ENCODE measurements at regions not wholly inside any gene's neighbourhood (a gene's known extent, or its start where the extent isn't known, plus 50 kb on each side); places are given as distances from the start of the nearest gene placed in this dataset.
"Not testable (repeated sequence)": the region's sequence is repeated elsewhere in the genome, so short reads cannot be mapped to it uniquely, and the experiment has no call there.

GRCh38 chr5:62090953-62091352, 215.1 kb upstream of the KIF2A start:
- TF ChIP-seq CTCF (IDR thresholded peaks at IDR 0.05) (no peak), POLR2A (IDR thresholded peaks at IDR 0.05) (no peak)
- Histone ChIP-seq H3K4me1 (no peaks in the 10 kb centered on the region), H3K9me3 (no peaks in the 10 kb centered on the region), H3K27me3 (no peaks in the 10 kb centered on the region), H3K4me3 (no peak overlapping the region), H3K36me3 (no peaks in the 10 kb centered on the region), H3K27ac (no peak overlapping the region)
- no peak for DNase-seq

- H3K36me3 ChIP-seq, result no peaks in the 10 kb centered on the region
These were observed 212.6 kb upstream of the KIF2A start for GRCh38 chr5:62093411-62093810.

GRCh38 chr5:62093976-62094375, 212.0 kb upstream of the KIF2A start:
- H3K9me3 ChIP-seq, result no peaks in the 10 kb centered on the region
- DNase-seq, result no peak
- no peaks in the 10 kb centered on the region for H3K4me1 ChIP-seq
- no peaks in the 10 kb centered on the region for H3K36me3 ChIP-seq
- H3K27ac ChIP-seq, result no peak overlapping the region
- no peak for TF ChIP-seq CTCF (IDR thresholded peaks at IDR 0.05)
- no peak for TF ChIP-seq POLR2A (IDR thresholded peaks at IDR 0.05)
- no peak overlapping the region for H3K4me3 ChIP-seq
- no peaks in the 10 kb centered on the region for H3K27me3 ChIP-seq

More at GRCh38 chr5:62093411-62093810, 212.6 kb upstream of the KIF2A start:
- Histone ChIP-seq H3K27me3 (no peaks in the 10 kb centered on the region), H3K4me3 (no peak overlapping the region), H3K27ac (no peak overlapping the region), H3K4me1 (no peaks in the 10 kb centered on the region), H3K9me3 (no peaks in the 10 kb centered on the region)
- no peak for DNase-seq
- no peak for TF ChIP-seq POLR2A (IDR thresholded peaks at IDR 0.05)
- TF ChIP-seq CTCF (IDR thresholded peaks at IDR 0.05), result no peak

GRCh38 chr5:62097361-62097760, 208.6 kb upstream of the KIF2A start:
- H3K4me3 ChIP-seq, result no peak overlapping the region
- H3K27ac ChIP-seq, result no peak overlapping the region
- H3K4me1 ChIP-seq, result no peaks in the 10 kb centered on the region
- H3K36me3 ChIP-seq, result no peaks in the 10 kb centered on the region
- H3K9me3 ChIP-seq, result no peaks in the 10 kb centered on the region
- TF ChIP-seq POLR2A (IDR thresholded peaks at IDR 0.05) (no peak), CTCF (IDR thresholded peaks at IDR 0.05) (no peak)
- DNase-seq, result no peak
- no peaks in the 10 kb centered on the region for H3K27me3 ChIP-seq

- Histone ChIP-seq H3K27me3 (no peaks in the 10 kb centered on the region), H3K4me3 (no peak overlapping the region), H3K36me3 (no peaks in the 10 kb centered on the region), H3K4me1 (no peaks in the 10 kb centered on the region), H3K9me3 (no peaks in the 10 kb centered on the region), H3K27ac (no peak overlapping the region)
- no peak for DNase-seq
- TF ChIP-seq CTCF (IDR thresholded peaks at IDR 0.05) (no peak), POLR2A (IDR thresholded peaks at IDR 0.05) (no peak)
These were observed 205.8 kb upstream of the KIF2A start for GRCh38 chr5:62100201-62100600.

- not testable (repeated sequence) for H3K36me3 ChIP-seq, H3K27me3 ChIP-seq, H3K4me1 ChIP-seq, H3K4me3 ChIP-seq, H3K9me3 ChIP-seq, H3K27ac ChIP-seq, DNase-seq
These were observed 202.1 kb upstream of the KIF2A start for GRCh38 chr5:62103863-62104262.
